ENCODE measurements at regions not wholly inside any gene's neighbourhood (a gene's known extent, or its start where the extent isn't known, plus 50 kb on each side); places are given as distances from the start of the nearest gene placed in this dataset.

GRCh38 chr10:3415038-3415736, 242.6 kb upstream of the PITRM1 start:
- TF ChIP-seq, protein P1, sequence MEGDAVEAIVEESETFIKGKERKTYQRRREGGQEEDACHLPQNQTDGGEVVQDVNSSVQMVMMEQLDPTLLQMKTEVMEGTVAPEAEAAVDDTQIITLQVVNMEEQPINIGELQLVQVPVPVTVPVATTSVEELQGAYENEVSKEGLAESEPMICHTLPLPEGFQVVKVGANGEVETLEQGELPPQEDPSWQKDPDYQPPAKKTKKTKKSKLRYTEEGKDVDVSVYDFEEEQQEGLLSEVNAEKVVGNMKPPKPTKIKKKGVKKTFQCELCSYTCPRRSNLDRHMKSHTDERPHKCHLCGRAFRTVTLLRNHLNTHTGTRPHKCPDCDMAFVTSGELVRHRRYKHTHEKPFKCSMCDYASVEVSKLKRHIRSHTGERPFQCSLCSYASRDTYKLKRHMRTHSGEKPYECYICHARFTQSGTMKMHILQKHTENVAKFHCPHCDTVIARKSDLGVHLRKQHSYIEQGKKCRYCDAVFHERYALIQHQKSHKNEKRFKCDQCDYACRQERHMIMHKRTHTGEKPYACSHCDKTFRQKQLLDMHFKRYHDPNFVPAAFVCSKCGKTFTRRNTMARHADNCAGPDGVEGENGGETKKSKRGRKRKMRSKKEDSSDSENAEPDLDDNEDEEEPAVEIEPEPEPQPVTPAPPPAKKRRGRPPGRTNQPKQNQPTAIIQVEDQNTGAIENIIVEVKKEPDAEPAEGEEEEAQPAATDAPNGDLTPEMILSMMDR (conservative IDR thresholded peaks at IDR 0.05; ENCODE audit: low read length) = no peak
- no peak for TF ChIP-seq EZH2phosphoT487 (IDR thresholded peaks at IDR 0.05; ENCODE audit: borderline replicate concordance)
- H3K79me2 ChIP-seq (ENCODE audit: insufficient read depth, low read length) = no peaks in the 10 kb centered on the region
- H3K27me3 ChIP-seq (ENCODE audit: insufficient read depth, low read length, poor library complexity, severe bottlenecking) = no peaks in the 10 kb centered on the region
- H3K9me2 ChIP-seq (replicated peaks; ENCODE audit: low read depth, low read length) = no peaks in the 10 kb centered on the region
- H3K9me3 ChIP-seq (ENCODE audit: insufficient read depth, low read depth, low read length) = no peaks in the 10 kb centered on the region; the same call in 1 of the 2 replicates
- H3K4me1 ChIP-seq (ENCODE audit: insufficient read depth, low read length, poor library complexity, severe bottlenecking) = peaks cover 9% of the 10 kb centered on the region
- H3F3A ChIP-seq (ENCODE audit: low read depth) = no peaks in the 10 kb centered on the region
- H3K36me3 ChIP-seq (ENCODE audit: insufficient read depth, low read length) = no peaks in the 10 kb centered on the region
- H3K4me2 ChIP-seq (ENCODE audit: low read depth, low read length, poor library complexity, severe bottlenecking) = no peak overlapping the region
- no peak overlapping the region for H3K4me3 ChIP-seq (ENCODE audit: low read length, poor library complexity, severe bottlenecking)
- H2AFZ ChIP-seq (ENCODE audit: low read length) = no peak overlapping the region
- H3K9ac ChIP-seq (ENCODE audit: low read depth, low read length, poor library complexity, severe bottlenecking) = no peak overlapping the region
- no peaks in the 10 kb centered on the region for H4K20me1 ChIP-seq (ENCODE audit: insufficient read depth, low read length, poor library complexity, severe bottlenecking)

DNA sequence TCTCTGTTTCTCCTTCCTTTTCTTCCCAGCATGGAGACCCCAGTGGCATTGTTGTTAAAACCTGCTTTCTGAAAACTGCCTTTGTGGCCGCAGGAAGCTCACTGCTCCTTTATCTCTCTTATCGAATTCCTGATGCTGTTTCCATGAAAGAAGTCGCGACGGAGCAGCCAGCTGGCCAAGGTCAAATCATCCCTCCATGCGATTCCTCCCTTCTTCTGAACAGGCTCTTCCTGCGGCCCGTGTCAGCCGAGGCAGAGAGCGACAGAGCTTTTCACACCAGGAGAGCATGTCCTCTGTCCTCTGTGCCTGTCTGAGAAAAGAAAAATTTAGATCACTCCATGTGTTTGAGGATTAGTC, 242.1 kb upstream of the PITRM1 start:
- Histone ChIP-seq H3K36me3 (ENCODE audit: insufficient read depth, low read length) (no peaks in the 10 kb centered on the region), H3K9me3 (ENCODE audit: insufficient read depth, low read depth, low read length) (no peaks in the 10 kb centered on the region; the same call in 1 of the 2 replicates), H3K4me2 (ENCODE audit: low read depth, low read length, poor library complexity, severe bottlenecking) (no peak overlapping the region), H3K9ac (ENCODE audit: low read depth, low read length, poor library complexity, severe bottlenecking) (no peak overlapping the region), H3K4me1 (ENCODE audit: insufficient read depth, low read length, poor library complexity, severe bottlenecking) (peaks cover 4% of the 10 kb centered on the region), H2AFZ (ENCODE audit: low read length) (no peak overlapping the region), H3K27me3 (ENCODE audit: insufficient read depth, low read length, poor library complexity, severe bottlenecking) (no peaks in the 10 kb centered on the region), H3K4me3 (ENCODE audit: low read length, poor library complexity, severe bottlenecking) (no peak overlapping the region), H3K79me2 (ENCODE audit: insufficient read depth, low read length) (no peaks in the 10 kb centered on the region), H3K9me2 (replicated peaks; ENCODE audit: low read depth, low read length) (no peaks in the 10 kb centered on the region), H4K20me1 (ENCODE audit: insufficient read depth, low read length, poor library complexity, severe bottlenecking) (no peaks in the 10 kb centered on the region), H3F3A (ENCODE audit: low read depth) (no peaks in the 10 kb centered on the region)
- TF ChIP-seq, protein P1 (conservative IDR thresholded peaks at IDR 0.05; ENCODE audit: low read length) = no peak
- TF ChIP-seq EZH2phosphoT487 (IDR thresholded peaks at IDR 0.05; ENCODE audit: borderline replicate concordance) = no peak

DNA sequence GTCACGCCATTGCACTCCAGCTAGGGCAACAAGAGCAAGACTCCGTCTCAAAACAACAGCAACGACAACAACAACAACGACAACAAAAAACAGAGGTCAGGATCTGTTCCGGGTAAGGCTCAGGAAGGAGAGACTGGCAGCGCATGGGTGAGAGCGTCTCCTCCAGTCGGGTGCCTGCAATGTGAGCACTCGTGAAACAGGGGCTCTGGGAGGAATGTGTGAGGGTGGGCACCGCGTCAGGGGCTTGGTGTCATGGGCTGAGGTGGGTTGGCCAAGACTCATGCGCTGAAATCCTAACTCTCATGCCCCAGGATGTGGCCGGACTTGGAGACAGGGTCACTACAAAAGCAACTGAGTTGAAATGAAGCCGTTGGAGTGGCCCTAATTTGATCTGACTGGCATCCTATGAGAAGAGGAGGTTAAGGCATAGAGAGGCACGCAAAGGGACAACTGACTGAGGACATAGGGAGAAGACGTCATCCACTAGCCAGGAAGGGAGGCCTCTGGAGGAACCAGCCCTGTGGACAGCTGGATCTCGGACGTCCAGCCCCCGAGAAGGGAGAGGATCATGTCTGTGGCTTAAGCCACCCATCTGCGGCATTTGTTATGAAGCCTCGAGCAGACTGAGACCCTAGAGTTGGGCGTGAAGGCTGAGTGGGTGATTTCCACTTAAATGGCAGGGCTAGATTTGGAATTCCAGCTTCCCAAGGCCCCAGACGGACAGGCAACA, 241.5 kb upstream of the PITRM1 start:
- H3K4me3 ChIP-seq (ENCODE audit: low read length, poor library complexity, severe bottlenecking) = no peak overlapping the region
- H3K36me3 ChIP-seq (ENCODE audit: insufficient read depth, low read length) = no peaks in the 10 kb centered on the region
- H3K9me3 ChIP-seq (ENCODE audit: insufficient read depth, low read depth, low read length) = no peaks in the 10 kb centered on the region; the same call in 1 of the 2 replicates
- H3K4me2 ChIP-seq (ENCODE audit: low read depth, low read length, poor library complexity, severe bottlenecking) = no peak overlapping the region
- H4K20me1 ChIP-seq (ENCODE audit: insufficient read depth, low read length, poor library complexity, severe bottlenecking) = no peaks in the 10 kb centered on the region
- TF ChIP-seq EZH2phosphoT487 (IDR thresholded peaks at IDR 0.05; ENCODE audit: borderline replicate concordance) = no peak
- TF ChIP-seq, protein P1 (conservative IDR thresholded peaks at IDR 0.05; ENCODE audit: low read length) = no peak
- H3K79me2 ChIP-seq (ENCODE audit: insufficient read depth, low read length) = no peaks in the 10 kb centered on the region
- no peaks in the 10 kb centered on the region for H3K27me3 ChIP-seq (ENCODE audit: insufficient read depth, low read length, poor library complexity, severe bottlenecking)
- H3K4me1 ChIP-seq (ENCODE audit: insufficient read depth, low read length, poor library complexity, severe bottlenecking) = no peaks in the 10 kb centered on the region
- H3K9me2 ChIP-seq (replicated peaks; ENCODE audit: low read depth, low read length) = no peaks in the 10 kb centered on the region
- H2AFZ ChIP-seq (ENCODE audit: low read length) = no peak overlapping the region
- no peaks in the 10 kb centered on the region for H3F3A ChIP-seq (ENCODE audit: low read depth)
- H3K9ac ChIP-seq (ENCODE audit: low read depth, low read length, poor library complexity, severe bottlenecking) = no peak overlapping the region
